Fibroblast of villous mesenchyme (primary cell): ENCODE measurements at regions not wholly inside any gene's neighbourhood (a gene's known extent, or its start where the extent isn't known, plus 50 kb on each side); places are given as distances from the start of the nearest gene placed in this dataset.

Experiments used
- DNase-seq: peaks from one replicate; pipeline ENCODE4 v3.0.0-alpha.2; 2010; ENCODE audit warnings: low read depth
- H3K4me3 ChIP-seq: 2 replicates; pipeline ENCODE4 v1.5.1; 2011; ENCODE audit warnings: low read depth, mild to moderate bottlenecking, low read length
- CTCF ChIP-seq: IDR thresholded peaks from 2 replicates; pipeline ENCODE4 v1.5.1; 2012; ENCODE audit warnings: low read depth, mild to moderate bottlenecking, low read length; ENCODE audit not compliant: insufficient read depth

- no peak for TF ChIP-seq CTCF
- no peak overlapping the region for H3K4me3 ChIP-seq
- DNase-seq: no peak
Measured at GRCh38 chr13:59360108-59360507, 803.6 kb downstream of the DIAPH3 start.

GRCh38 chr13:59360916-59361315, 802.8 kb downstream of the DIAPH3 start:
- DNase-seq: no peak
- no peak for TF ChIP-seq CTCF

GRCh38 chr13:59363313-59363712, 800.4 kb downstream of the DIAPH3 start:
- H3K4me3 ChIP-seq: no peak overlapping the region
- TF ChIP-seq CTCF: no peak
- no peak for DNase-seq

More at GRCh38 chr13:59360916-59361315, 802.8 kb downstream of the DIAPH3 start:
- no peak overlapping the region for H3K4me3 ChIP-seq

GRCh38 chr13:59363947-59364346, 799.8 kb downstream of the DIAPH3 start:
- no peak overlapping the region for H3K4me3 ChIP-seq
- DNase-seq: no peak
- no peak for TF ChIP-seq CTCF

- H3K4me3 ChIP-seq: no peak overlapping the region
- no peak for TF ChIP-seq CTCF
- no peak for DNase-seq
Measured at GRCh38 chr13:59364641-59365085, 799.1 kb downstream of the DIAPH3 start.

- H3K4me3 ChIP-seq: no peak overlapping the region
- TF ChIP-seq CTCF: no peak
- no peak for DNase-seq
Measured at GRCh38 chr13:59367467-59367866, 796.3 kb downstream of the DIAPH3 start.

GRCh38 chr13:59367904-59368303, 795.8 kb downstream of the DIAPH3 start:
- no peak for TF ChIP-seq CTCF
- no peak overlapping the region for H3K4me3 ChIP-seq
- no peak for DNase-seq
